H1 (cell line): ENCODE measurements at regions not wholly inside any gene's neighbourhood (a gene's known extent, or its start where the extent isn't known, plus 50 kb on each side); places are given as distances from the start of the nearest gene placed in this dataset.

Experiments used
- CTCF ChIA-PET: fragments of 300-600 bp; sonication (Branson Sonifier 250); formaldehyde crosslinking; loops from one replicate; lab custom pipeline; 2021; ENCODE audit not compliant: partially characterized antibody; lab: Charles Lee
- POLR2A ChIA-PET: fragments of 300-600 bp; sonication (Branson Sonifier 250); formaldehyde crosslinking; loops from one replicate; lab custom pipeline; 2021; ENCODE audit warnings: inconsistent platforms; ENCODE audit not compliant: partially characterized antibody; lab: Charles Lee
- DNase-seq, 2 experiments: peaks; one replicate each; pipeline versions ENCODE4 v3.0.0 to v3.0.0-alpha.2; 2010 to 2022; ENCODE audit warnings: low spot score in 2 of 2, low read depth in 1 of 2, mixed read lengths in 1 of 2
- FAIRE-seq: peaks from 2 replicates; lab custom pipeline; 2011; peaks lifted over from hg19 to GRCh38; lab: Jason Lieb, UNC
- H2AFZ ChIP-seq: 2 replicates; pipeline ENCODE4 v1.8.1; 2012; ENCODE audit warnings: low read length, inconsistent platforms
- H2AK5ac ChIP-seq: 2 replicates; pipeline ENCODE4 v1.6.1; 2013; ENCODE audit warnings: low read depth, low read length
- H2BK120ac ChIP-seq: replicated peaks from 2 replicates; pipeline ENCODE3; 2013; ENCODE audit warnings: low read depth, low read length, inconsistent platforms
- H2BK12ac ChIP-seq: 2 replicates; pipeline ENCODE4 v1.6.1; 2013; ENCODE audit warnings: low read depth, low read length
- H2BK15ac ChIP-seq: 2 replicates; pipeline ENCODE4 v1.6.1; 2013; ENCODE audit warnings: low read length
- H2BK20ac ChIP-seq: 2 replicates; pipeline ENCODE4 v1.6.1; 2013; ENCODE audit warnings: low read length
- H2BK5ac ChIP-seq: 2 replicates; pipeline ENCODE4 v1.6.1; 2013; ENCODE audit warnings: low read depth, low read length
- H3K14ac ChIP-seq: 2 replicates; pipeline ENCODE4 v1.6.1; 2013; ENCODE audit warnings: inconsistent platforms; ENCODE audit not compliant: insufficient read length
- H3K18ac ChIP-seq: 2 replicates; pipeline ENCODE4 v1.6.1; 2013; ENCODE audit warnings: low read length; ENCODE audit errors: extremely low read depth
- H3K23ac ChIP-seq: 2 replicates; pipeline ENCODE4 v1.6.1; 2013; ENCODE audit warnings: inconsistent platforms; ENCODE audit not compliant: insufficient read length
- H3K23me2 ChIP-seq: 2 replicates; pipeline ENCODE4 v1.6.1; 2013; ENCODE audit warnings: low read depth, low read length
- H3K27ac ChIP-seq: 2 replicates; pipeline ENCODE4 v1.6.1; 2011; ENCODE audit warnings: low read depth, low read length, inconsistent platforms
- H3K27me3 ChIP-seq, 4 experiments: replicated peaks in 1 of 4; 1 replicate in 1 of 4; 2 replicates in 3 of 4; pipeline versions ENCODE4 v1.6.1 to v1.8.1; 2011 to 2013; ENCODE audit warnings: low read length in 3 of 4, mild to moderate bottlenecking in 3 of 4, inconsistent platforms in 2 of 4, mixed read lengths in 2 of 4, moderate library complexity in 1 of 4; ENCODE audit not compliant: control insufficient read depth in 3 of 4, insufficient read depth in 3 of 4; ENCODE audit errors: extremely low read depth in 1 of 4
- H3K36me3 ChIP-seq, 4 experiments: 2 replicates each; pipeline versions ENCODE4 v1.6.1 to v1.8.1; 2011 to 2013; ENCODE audit warnings: mild to moderate bottlenecking in 4 of 4, low read length in 3 of 4, moderate library complexity in 2 of 4, control low read depth in 1 of 4, inconsistent platforms in 1 of 4; ENCODE audit not compliant: insufficient read depth in 4 of 4, control insufficient read depth in 2 of 4
- H3K4ac ChIP-seq: replicated peaks from 2 replicates; pipeline ENCODE3; 2013; ENCODE audit warnings: low read length, low read depth, mixed read lengths, inconsistent platforms; ENCODE audit not compliant: insufficient read length
- H3K4me1 ChIP-seq, 4 experiments: replicated peaks in 1 of 4; 1 replicate in 1 of 4; 2 replicates in 3 of 4; pipeline versions ENCODE4 v1.6.1 to v1.8.1; 2011 to 2013; ENCODE audit warnings: low read length in 3 of 4, inconsistent platforms in 2 of 4, mixed read lengths in 1 of 4; ENCODE audit not compliant: insufficient read depth in 4 of 4, control insufficient read depth in 3 of 4
- H3K4me2 ChIP-seq, 2 experiments: 2 replicates each; pipeline versions ENCODE4 v1.6.1 to v1.8.1; 2011 to 2013; ENCODE audit warnings: low read depth in 2 of 2, low read length in 2 of 2, control low read depth in 1 of 2, inconsistent platforms in 1 of 2, mild to moderate bottlenecking in 1 of 2; ENCODE audit not compliant: insufficient read depth in 1 of 2
- H3K4me3 ChIP-seq, 4 experiments: fragments of 200-600, 300-600 bp in 1 of 4; sonication (generic), shearing (Covaris generic), sonication (Bioruptor Twin) in 1 of 4; 2 replicates each; pipeline versions ENCODE4 v1.5.1 to v1.8.1; 2011 to 2016; ENCODE audit warnings: low read length in 4 of 4, low read depth in 3 of 4, control low read depth in 2 of 4, inconsistent platforms in 2 of 4, mild to moderate bottlenecking in 2 of 4, mixed read lengths in 1 of 4, moderate library complexity in 1 of 4; ENCODE audit not compliant: insufficient read depth in 2 of 4; ENCODE audit errors: extremely low read depth in 1 of 4
- H3K56ac ChIP-seq: replicated peaks from 2 replicates; pipeline ENCODE3; 2013; ENCODE audit warnings: low read depth, mild to moderate bottlenecking, mixed read lengths, low read length, inconsistent platforms; ENCODE audit not compliant: insufficient read length
- H3K79me1 ChIP-seq: 2 replicates; pipeline ENCODE4 v1.6.1; 2013; ENCODE audit warnings: low read depth, low read length, control low read depth
- H3K79me2 ChIP-seq, 2 experiments: 2 replicates each; pipeline versions ENCODE4 v1.6.1 to v1.8.1; 2012 to 2013; ENCODE audit warnings: low read length in 2 of 2, mild to moderate bottlenecking in 2 of 2, inconsistent platforms in 1 of 2; ENCODE audit not compliant: insufficient read depth in 2 of 2, control insufficient read depth in 1 of 2
- H3K9ac ChIP-seq, 4 experiments: replicated peaks in 1 of 4; 1 replicate in 1 of 4; 2 replicates in 3 of 4; pipeline versions ENCODE4 v1.6.1 to v1.8.1; 2011 to 2013; ENCODE audit warnings: low read depth in 3 of 4, low read length in 3 of 4, control low read depth in 2 of 4, mild to moderate bottlenecking in 2 of 4, moderate library complexity in 2 of 4, inconsistent platforms in 1 of 4; ENCODE audit errors: extremely low read depth in 1 of 4
- H3K9me3 ChIP-seq, 2 experiments: 2 replicates each; pipeline versions ENCODE4 v1.6.1 to v1.8.1; 2012 to 2013; ENCODE audit warnings: mild to moderate bottlenecking in 2 of 2, moderate library complexity in 2 of 2, control low read depth in 1 of 2, inconsistent platforms in 1 of 2, low read depth in 1 of 2, low read length in 1 of 2, mixed read lengths in 1 of 2; ENCODE audit not compliant: insufficient read depth in 2 of 2
- H4K20me1 ChIP-seq, 2 experiments: replicated peaks in 1 of 2; 2 replicates each; pipeline versions ENCODE3 to v1.8.1; 2011 to 2013; ENCODE audit warnings: inconsistent platforms in 2 of 2, low read length in 2 of 2, mild to moderate bottlenecking in 1 of 2; ENCODE audit not compliant: insufficient read depth in 2 of 2, control insufficient read depth in 1 of 2
- H4K5ac ChIP-seq: 2 replicates; pipeline ENCODE4 v1.6.1; 2013; ENCODE audit warnings: low read length, low read depth, mixed read lengths, inconsistent platforms; ENCODE audit not compliant: insufficient read length
- H4K8ac ChIP-seq: 2 replicates; pipeline ENCODE4 v1.8.0; 2013; ENCODE audit warnings: mild to moderate bottlenecking, moderate library complexity, low read length, inconsistent platforms; ENCODE audit not compliant: insufficient read depth; ENCODE audit errors: extremely low read depth
- H4K91ac ChIP-seq: replicated peaks from 2 replicates; pipeline ENCODE3; 2013; ENCODE audit warnings: low read length, mixed read lengths, inconsistent platforms; ENCODE audit not compliant: insufficient read length
- TAF1 ChIP-seq: IDR thresholded peaks from 2 replicates; pipeline ENCODE4 v1.6.1; 2011; ENCODE audit warnings: mild to moderate bottlenecking, low read depth, low read length
- WGBS, 2 experiments: shearing (Covaris generic) in 1 of 2; methylation state at CpG; one replicate each; pipeline versions ENCODE4 v1.1.6 to v1.1.7; 2013 to 2015; ENCODE audit warnings: low lambda C conversion rate in 2 of 2, mixed read lengths in 2 of 2, inconsistent platforms in 1 of 2, low coverage in 1 of 2, missing lambda C conversion rate in 1 of 2; ENCODE audit not compliant: insufficient replicate concordance in 2 of 2, insufficient coverage in 1 of 2, insufficient read length in 1 of 2; ENCODE audit errors: extremely low coverage in 1 of 2, missing lambda C conversion rate in 1 of 2; 5-methylcytosine and 5-hydroxymethylcytosine counted together

- no peaks in the 10 kb centered on the region for H3K79me1 ChIP-seq
- ChIA-PET CTCF (interaction anchor here (1.4 to 2.0 kb wide), 4 partner anchors 16 to 272 kb away, joined by 3 to 11 read pairs (median 6); no protein-coding TSS in a partner anchor), POLR2A (no interaction called here)
- no peak overlapping the region for H2BK12ac ChIP-seq
- no peaks in the 10 kb centered on the region for H4K20me1 ChIP-seq
- no peak overlapping the region for H4K5ac ChIP-seq
- no peak overlapping the region for H3K14ac ChIP-seq
- H3K9me3 ChIP-seq = no peaks in the 10 kb centered on the region
- whole genome bisulfite sequencing, 2 experiments = 96% methylated on average over 1 of the region's 1 CpG; no CpG with 5 or more reads in 1 of the 2 experiments
- H4K8ac ChIP-seq = no peak overlapping the region
- no peak overlapping the region for H3K4me3 ChIP-seq
- DNase-seq = no peak
- no peak overlapping the region for H3K9ac ChIP-seq
- no peak overlapping the region for H2BK120ac ChIP-seq
- no peak overlapping the region for H2AFZ ChIP-seq
- no peaks in the 10 kb centered on the region for H3K23me2 ChIP-seq
- no peak overlapping the region for H2AK5ac ChIP-seq
- no peak overlapping the region for H3K4ac ChIP-seq
- no peak for FAIRE-seq
- H2BK15ac ChIP-seq = no peak overlapping the region
- no peaks in the 10 kb centered on the region for H3K27me3 ChIP-seq
- no peak overlapping the region for H3K56ac ChIP-seq
- no peak overlapping the region for H3K23ac ChIP-seq
- no peaks in the 10 kb centered on the region for H3K36me3 ChIP-seq
- H3K79me2 ChIP-seq = no peaks in the 10 kb centered on the region
- H4K91ac ChIP-seq = no peak overlapping the region
- H2BK5ac ChIP-seq = no peak overlapping the region
- no peak overlapping the region for H3K4me2 ChIP-seq
- no peaks in the 10 kb centered on the region for H3K4me1 ChIP-seq
- no peak overlapping the region for H3K18ac ChIP-seq
- no peak overlapping the region for H2BK20ac ChIP-seq
- TF ChIP-seq TAF1 = no peak
- TF ChIP-seq, all 59 proteins: peak for 0
- H3K27ac ChIP-seq = no peak overlapping the region
Measured at GRCh38 chr12:58263816-58264215, 322.4 kb downstream of the ATP23 start.
